Thoracic aorta (tissue), 2 donors: ENCODE measurements at regions not wholly inside any gene's neighbourhood (a gene's known extent, or its start where the extent isn't known, plus 50 kb on each side); places are given as distances from the start of the nearest gene placed in this dataset.

Experiments used
- ATAC-seq: fragments of 150-250 bp; one replicate; pipeline ENCODE4 v1.8.0; 2017; ENCODE audit warnings: low read depth; ENCODE audit not compliant: insufficient number of reproducible peaks, low FRiP score
- DNase-seq: peaks from one replicate; pipeline ENCODE4 v3.0.0-alpha.2; 2020; ENCODE audit warnings: low spot score
- H3K27ac ChIP-seq, 2 donors: fragments of 200-600 bp; sonication (generic); 1 replicate in 1 of 2; 2 replicates in 1 of 2; pipeline ENCODE4 v1.5.1; 2016; ENCODE audit warnings: mild to moderate bottlenecking in 2 of 2, moderate library complexity in 2 of 2
- H3K27me3 ChIP-seq: fragments of 200-600 bp; sonication (generic); replicated peaks from 2 replicates; pipeline ENCODE4 v1.6.0; 2016; ENCODE audit warnings: mild to moderate bottlenecking; ENCODE audit not compliant: insufficient read depth
- H3K36me3 ChIP-seq: fragments of 200-600 bp; sonication (generic); one replicate; pipeline ENCODE4 v1.5.1; 2016
- H3K4me1 ChIP-seq, 2 donors: fragments of 200-600 bp; sonication (generic); 1 replicate in 1 of 2; 2 replicates in 1 of 2; pipeline versions ENCODE4 v1.5.1 to v1.6.0; 2016; ENCODE audit warnings: low read depth in 2 of 2, mild to moderate bottlenecking in 1 of 2; ENCODE audit not compliant: control insufficient read depth in 1 of 2
- H3K4me3 ChIP-seq: fragments of 200-600 bp; sonication (generic); 2 replicates; pipeline ENCODE4 v1.5.1; 2016; ENCODE audit warnings: mild to moderate bottlenecking
- H3K9me3 ChIP-seq: fragments of 200-600 bp; sonication (generic); 2 replicates; pipeline ENCODE4 v1.5.1; 2016
- TF ChIP-seq, protein P1 (sequence below): fragments of 200-600 bp; sonication (generic); IDR thresholded peaks from one replicate; pipeline ENCODE4 v1.5.1; 2019; ENCODE audit warnings: antibody characterized with exemption

- Histone ChIP-seq H3K27me3 (no peaks in the 10 kb centered on the region), H3K4me1 (no peaks in the 10 kb centered on the region), H3K4me3 (no peak overlapping the region), H3K27ac (no peak overlapping the region), H3K36me3 (no peaks in the 10 kb centered on the region), H3K9me3 (no peaks in the 10 kb centered on the region)
- no peak for ATAC-seq
- DNase-seq = no peak
- TF ChIP-seq, protein P1, sequence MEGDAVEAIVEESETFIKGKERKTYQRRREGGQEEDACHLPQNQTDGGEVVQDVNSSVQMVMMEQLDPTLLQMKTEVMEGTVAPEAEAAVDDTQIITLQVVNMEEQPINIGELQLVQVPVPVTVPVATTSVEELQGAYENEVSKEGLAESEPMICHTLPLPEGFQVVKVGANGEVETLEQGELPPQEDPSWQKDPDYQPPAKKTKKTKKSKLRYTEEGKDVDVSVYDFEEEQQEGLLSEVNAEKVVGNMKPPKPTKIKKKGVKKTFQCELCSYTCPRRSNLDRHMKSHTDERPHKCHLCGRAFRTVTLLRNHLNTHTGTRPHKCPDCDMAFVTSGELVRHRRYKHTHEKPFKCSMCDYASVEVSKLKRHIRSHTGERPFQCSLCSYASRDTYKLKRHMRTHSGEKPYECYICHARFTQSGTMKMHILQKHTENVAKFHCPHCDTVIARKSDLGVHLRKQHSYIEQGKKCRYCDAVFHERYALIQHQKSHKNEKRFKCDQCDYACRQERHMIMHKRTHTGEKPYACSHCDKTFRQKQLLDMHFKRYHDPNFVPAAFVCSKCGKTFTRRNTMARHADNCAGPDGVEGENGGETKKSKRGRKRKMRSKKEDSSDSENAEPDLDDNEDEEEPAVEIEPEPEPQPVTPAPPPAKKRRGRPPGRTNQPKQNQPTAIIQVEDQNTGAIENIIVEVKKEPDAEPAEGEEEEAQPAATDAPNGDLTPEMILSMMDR = no peak
These were observed 51.0 kb upstream of the TOM1L1 start for GRCh38 chr17:54849660-54850059.
